H1 (cell line): ENCODE measurements at regions not wholly inside any gene's neighbourhood (a gene's known extent, or its start where the extent isn't known, plus 50 kb on each side); places are given as distances from the start of the nearest gene placed in this dataset.

ENCODE experiments used
- BRCA1 ChIP-seq: IDR thresholded peaks from 2 replicates; pipeline ENCODE4 v1.6.1; 2012; ENCODE audit warnings: low read depth, low read length, improper control_type of control experiment
- CEBPB ChIP-seq: IDR thresholded peaks from 2 replicates; pipeline ENCODE4 v1.6.1; 2012; ENCODE audit warnings: low read depth, low read length
- CHD1 ChIP-seq: IDR thresholded peaks from 2 replicates; pipeline ENCODE4 v1.6.1; 2012; ENCODE audit warnings: low read depth, low read length, improper control_type of control experiment
- GABPA ChIP-seq: IDR thresholded peaks from 2 replicates; pipeline ENCODE4 v1.6.1; 2011; ENCODE audit warnings: mild to moderate bottlenecking, low read length, moderate library complexity, borderline replicate concordance; ENCODE audit not compliant: insufficient read depth
- RAD21 ChIP-seq, 2 experiments: IDR thresholded peaks in 1 of 2; conservative IDR thresholded peaks in 1 of 2; 2 replicates each; pipeline ENCODE4 v1.6.1; 2011; ENCODE audit warnings: low read depth in 2 of 2, low read length in 2 of 2, improper control_type of control experiment in 1 of 2, inconsistent platforms in 1 of 2, mild to moderate bottlenecking in 1 of 2, moderate library complexity in 1 of 2
- RNF2 ChIP-seq: fragments of 200-900, 300-1000 bp; sonication (generic); IDR thresholded peaks from 2 replicates; pipeline ENCODE4 v1.7.1; 2016; ENCODE audit warnings: borderline replicate concordance, low read depth, mild to moderate bottlenecking, antibody characterized with exemption, low read length; ENCODE audit not compliant: poor library complexity, severe bottlenecking; ENCODE audit errors: missing control alignments
- TF ChIP-seq, protein P1 (sequence below): fragments of 300-600 bp; sonication (generic); IDR thresholded peaks from 2 replicates; pipeline ENCODE4 v1.7.1; 2012; ENCODE audit warnings: low read length, moderate library complexity, mild to moderate bottlenecking, inconsistent platforms; ENCODE audit not compliant: insufficient replicate concordance
- TF ChIP-seq, protein P2 (sequence below): IDR thresholded peaks from 2 replicates; pipeline ENCODE4 v1.6.1; 2012; ENCODE audit warnings: inconsistent platforms

DNA sequence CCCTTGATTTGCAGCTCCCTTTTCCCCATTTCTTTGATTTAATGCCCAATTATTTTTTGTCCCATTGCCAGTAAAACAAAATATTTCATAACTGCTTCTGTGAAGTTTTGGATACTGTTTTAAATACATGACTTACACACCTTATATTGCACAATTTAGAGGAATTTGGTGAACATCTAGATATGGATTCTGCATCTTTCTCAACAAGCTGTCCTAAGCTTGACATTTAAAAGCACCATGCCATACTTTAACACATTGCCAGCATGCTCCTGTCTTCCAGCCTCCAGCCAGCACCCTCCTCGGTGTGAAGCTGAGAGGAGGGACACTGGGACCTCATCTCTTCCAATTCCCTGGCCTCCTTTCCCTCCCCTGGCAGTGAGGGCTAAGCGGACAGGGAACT is 167.6 kb downstream of the SEC16B start (continued):
- TF ChIP-seq, protein P1, sequence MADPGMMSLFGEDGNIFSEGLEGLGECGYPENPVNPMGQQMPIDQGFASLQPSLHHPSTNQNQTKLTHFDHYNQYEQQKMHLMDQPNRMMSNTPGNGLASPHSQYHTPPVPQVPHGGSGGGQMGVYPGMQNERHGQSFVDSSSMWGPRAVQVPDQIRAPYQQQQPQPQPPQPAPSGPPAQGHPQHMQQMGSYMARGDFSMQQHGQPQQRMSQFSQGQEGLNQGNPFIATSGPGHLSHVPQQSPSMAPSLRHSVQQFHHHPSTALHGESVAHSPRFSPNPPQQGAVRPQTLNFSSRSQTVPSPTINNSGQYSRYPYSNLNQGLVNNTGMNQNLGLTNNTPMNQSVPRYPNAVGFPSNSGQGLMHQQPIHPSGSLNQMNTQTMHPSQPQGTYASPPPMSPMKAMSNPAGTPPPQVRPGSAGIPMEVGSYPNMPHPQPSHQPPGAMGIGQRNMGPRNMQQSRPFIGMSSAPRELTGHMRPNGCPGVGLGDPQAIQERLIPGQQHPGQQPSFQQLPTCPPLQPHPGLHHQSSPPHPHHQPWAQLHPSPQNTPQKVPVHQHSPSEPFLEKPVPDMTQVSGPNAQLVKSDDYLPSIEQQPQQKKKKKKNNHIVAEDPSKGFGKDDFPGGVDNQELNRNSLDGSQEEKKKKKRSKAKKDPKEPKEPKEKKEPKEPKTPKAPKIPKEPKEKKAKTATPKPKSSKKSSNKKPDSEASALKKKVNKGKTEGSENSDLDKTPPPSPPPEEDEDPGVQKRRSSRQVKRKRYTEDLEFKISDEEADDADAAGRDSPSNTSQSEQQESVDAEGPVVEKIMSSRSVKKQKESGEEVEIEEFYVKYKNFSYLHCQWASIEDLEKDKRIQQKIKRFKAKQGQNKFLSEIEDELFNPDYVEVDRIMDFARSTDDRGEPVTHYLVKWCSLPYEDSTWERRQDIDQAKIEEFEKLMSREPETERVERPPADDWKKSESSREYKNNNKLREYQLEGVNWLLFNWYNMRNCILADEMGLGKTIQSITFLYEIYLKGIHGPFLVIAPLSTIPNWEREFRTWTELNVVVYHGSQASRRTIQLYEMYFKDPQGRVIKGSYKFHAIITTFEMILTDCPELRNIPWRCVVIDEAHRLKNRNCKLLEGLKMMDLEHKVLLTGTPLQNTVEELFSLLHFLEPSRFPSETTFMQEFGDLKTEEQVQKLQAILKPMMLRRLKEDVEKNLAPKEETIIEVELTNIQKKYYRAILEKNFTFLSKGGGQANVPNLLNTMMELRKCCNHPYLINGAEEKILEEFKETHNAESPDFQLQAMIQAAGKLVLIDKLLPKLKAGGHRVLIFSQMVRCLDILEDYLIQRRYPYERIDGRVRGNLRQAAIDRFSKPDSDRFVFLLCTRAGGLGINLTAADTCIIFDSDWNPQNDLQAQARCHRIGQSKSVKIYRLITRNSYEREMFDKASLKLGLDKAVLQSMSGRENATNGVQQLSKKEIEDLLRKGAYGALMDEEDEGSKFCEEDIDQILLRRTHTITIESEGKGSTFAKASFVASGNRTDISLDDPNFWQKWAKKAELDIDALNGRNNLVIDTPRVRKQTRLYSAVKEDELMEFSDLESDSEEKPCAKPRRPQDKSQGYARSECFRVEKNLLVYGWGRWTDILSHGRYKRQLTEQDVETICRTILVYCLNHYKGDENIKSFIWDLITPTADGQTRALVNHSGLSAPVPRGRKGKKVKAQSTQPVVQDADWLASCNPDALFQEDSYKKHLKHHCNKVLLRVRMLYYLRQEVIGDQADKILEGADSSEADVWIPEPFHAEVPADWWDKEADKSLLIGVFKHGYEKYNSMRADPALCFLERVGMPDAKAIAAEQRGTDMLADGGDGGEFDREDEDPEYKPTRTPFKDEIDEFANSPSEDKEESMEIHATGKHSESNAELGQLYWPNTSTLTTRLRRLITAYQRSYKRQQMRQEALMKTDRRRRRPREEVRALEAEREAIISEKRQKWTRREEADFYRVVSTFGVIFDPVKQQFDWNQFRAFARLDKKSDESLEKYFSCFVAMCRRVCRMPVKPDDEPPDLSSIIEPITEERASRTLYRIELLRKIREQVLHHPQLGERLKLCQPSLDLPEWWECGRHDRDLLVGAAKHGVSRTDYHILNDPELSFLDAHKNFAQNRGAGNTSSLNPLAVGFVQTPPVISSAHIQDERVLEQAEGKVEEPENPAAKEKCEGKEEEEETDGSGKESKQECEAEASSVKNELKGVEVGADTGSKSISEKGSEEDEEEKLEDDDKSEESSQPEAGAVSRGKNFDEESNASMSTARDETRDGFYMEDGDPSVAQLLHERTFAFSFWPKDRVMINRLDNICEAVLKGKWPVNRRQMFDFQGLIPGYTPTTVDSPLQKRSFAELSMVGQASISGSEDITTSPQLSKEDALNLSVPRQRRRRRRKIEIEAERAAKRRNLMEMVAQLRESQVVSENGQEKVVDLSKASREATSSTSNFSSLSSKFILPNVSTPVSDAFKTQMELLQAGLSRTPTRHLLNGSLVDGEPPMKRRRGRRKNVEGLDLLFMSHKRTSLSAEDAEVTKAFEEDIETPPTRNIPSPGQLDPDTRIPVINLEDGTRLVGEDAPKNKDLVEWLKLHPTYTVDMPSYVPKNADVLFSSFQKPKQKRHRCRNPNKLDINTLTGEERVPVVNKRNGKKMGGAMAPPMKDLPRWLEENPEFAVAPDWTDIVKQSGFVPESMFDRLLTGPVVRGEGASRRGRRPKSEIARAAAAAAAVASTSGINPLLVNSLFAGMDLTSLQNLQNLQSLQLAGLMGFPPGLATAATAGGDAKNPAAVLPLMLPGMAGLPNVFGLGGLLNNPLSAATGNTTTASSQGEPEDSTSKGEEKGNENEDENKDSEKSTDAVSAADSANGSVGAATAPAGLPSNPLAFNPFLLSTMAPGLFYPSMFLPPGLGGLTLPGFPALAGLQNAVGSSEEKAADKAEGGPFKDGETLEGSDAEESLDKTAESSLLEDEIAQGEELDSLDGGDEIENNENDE = no peak
- TF ChIP-seq RAD21 (IDR thresholded peaks at IDR 0.05 in 1 of 2, conservative IDR thresholded peaks at IDR 0.05 in 1 of 2; ENCODE audit: low read depth in 2 of 2, low read length in 2 of 2) = no peak
- TF ChIP-seq BRCA1 = no peak
- TF ChIP-seq RNF2 = no peak
- no peak for TF ChIP-seq GABPA
- no peak for TF ChIP-seq CHD1
- TF ChIP-seq, protein P2, sequence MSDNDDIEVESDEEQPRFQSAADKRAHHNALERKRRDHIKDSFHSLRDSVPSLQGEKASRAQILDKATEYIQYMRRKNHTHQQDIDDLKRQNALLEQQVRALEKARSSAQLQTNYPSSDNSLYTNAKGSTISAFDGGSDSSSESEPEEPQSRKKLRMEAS = no peak
- TF ChIP-seq CEBPB = no peak
